ENCODE measurements at regions not wholly inside any gene's neighbourhood (a gene's known extent, or its start where the extent isn't known, plus 50 kb on each side); places are given as distances from the start of the nearest gene placed in this dataset.
A peak's percentile ranks its signal among the peaks of the same experiment; 100 is the strongest.

DNA sequence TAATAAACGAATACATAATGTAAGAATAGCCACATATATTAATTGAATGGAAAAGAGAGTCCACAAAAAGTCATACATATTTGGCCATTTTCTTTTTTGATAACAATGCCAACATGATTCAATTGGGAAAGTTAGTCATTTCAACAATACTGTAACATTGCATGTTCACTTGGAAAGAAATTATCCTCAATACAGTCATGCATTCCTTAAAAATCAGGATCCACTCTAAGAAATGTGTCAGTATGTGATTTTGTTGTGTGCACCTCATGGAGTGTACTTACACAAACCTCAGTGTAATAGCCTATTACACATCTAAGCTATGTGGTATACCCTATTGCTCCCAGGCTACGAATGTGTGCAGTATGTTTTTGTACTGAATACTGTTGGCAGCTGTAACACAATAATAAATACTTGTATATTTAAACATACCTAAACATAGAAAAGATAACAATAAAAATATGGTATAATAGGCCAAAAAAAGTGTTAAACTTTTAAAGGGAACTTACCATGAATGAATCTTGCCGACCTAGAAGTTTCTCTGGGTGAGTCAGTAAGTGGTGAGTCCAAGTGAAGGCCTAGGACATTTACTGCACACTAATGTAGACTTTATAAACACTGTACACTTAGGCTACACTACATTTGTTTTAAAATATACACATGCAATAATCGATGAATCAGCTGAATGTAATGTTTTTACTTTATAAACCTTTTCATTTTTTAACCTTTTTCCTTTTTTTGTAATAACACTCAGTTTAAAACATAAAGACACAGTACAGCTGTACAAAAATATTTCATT, 806.8 kb downstream of the PCDH18 start:
- no peak overlapping the region for H3K27ac ChIP-seq (replicated peaks)
- intact Hi-C loops (cut with micrococcal nuclease) = no loop called here
- no peaks in the 10 kb centered on the region for H3K27me3 ChIP-seq (ENCODE audit: low read depth)
- peaks cover 11% of the 10 kb centered on the region for H3K9me3 ChIP-seq (replicated peaks)
- no peaks in the 10 kb centered on the region for H3K36me3 ChIP-seq
- H3K4me1 ChIP-seq = no peaks in the 10 kb centered on the region
- DNase-seq = no peak
- H3K4me3 ChIP-seq = no peak overlapping the region
- TF ChIP-seq, protein P1, sequence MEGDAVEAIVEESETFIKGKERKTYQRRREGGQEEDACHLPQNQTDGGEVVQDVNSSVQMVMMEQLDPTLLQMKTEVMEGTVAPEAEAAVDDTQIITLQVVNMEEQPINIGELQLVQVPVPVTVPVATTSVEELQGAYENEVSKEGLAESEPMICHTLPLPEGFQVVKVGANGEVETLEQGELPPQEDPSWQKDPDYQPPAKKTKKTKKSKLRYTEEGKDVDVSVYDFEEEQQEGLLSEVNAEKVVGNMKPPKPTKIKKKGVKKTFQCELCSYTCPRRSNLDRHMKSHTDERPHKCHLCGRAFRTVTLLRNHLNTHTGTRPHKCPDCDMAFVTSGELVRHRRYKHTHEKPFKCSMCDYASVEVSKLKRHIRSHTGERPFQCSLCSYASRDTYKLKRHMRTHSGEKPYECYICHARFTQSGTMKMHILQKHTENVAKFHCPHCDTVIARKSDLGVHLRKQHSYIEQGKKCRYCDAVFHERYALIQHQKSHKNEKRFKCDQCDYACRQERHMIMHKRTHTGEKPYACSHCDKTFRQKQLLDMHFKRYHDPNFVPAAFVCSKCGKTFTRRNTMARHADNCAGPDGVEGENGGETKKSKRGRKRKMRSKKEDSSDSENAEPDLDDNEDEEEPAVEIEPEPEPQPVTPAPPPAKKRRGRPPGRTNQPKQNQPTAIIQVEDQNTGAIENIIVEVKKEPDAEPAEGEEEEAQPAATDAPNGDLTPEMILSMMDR (IDR thresholded peaks at IDR 0.05; ENCODE audit: borderline replicate concordance) = no peak

DNA sequence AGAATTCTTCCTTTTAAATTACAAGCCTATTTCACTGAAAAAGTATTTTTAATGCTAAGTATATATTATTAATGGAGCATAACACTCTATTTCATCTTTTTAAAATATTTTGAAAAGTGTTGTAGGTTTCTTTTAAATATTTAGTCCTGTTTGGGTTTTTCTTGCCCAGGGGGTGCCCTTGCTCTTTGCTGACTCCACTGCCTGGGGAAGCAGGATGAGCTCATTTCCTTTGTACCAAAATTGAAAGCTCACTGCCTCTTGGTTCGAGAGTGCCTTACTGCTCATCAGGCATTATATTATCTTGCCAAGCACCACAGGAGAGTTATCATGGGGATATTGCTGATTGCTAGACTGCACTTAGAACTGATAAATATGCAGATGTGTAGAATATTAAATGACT, 819.2 kb downstream of the PCDH18 start:
- no peaks in the 10 kb centered on the region for H3K27me3 ChIP-seq (ENCODE audit: low read depth)
- no peak overlapping the region for H3K4me3 ChIP-seq
- TF ChIP-seq, protein P1 (IDR thresholded peaks at IDR 0.05; ENCODE audit: borderline replicate concordance) = peak; percentile 20
- H3K4me1 ChIP-seq = no peaks in the 10 kb centered on the region
- no peaks in the 10 kb centered on the region for H3K36me3 ChIP-seq
- no peak for DNase-seq
- H3K27ac ChIP-seq (replicated peaks) = no peak overlapping the region
- H3K9me3 ChIP-seq (replicated peaks) = peaks cover 7% of the 10 kb centered on the region
- intact Hi-C loops (cut with micrococcal nuclease) = no loop called here

DNA sequence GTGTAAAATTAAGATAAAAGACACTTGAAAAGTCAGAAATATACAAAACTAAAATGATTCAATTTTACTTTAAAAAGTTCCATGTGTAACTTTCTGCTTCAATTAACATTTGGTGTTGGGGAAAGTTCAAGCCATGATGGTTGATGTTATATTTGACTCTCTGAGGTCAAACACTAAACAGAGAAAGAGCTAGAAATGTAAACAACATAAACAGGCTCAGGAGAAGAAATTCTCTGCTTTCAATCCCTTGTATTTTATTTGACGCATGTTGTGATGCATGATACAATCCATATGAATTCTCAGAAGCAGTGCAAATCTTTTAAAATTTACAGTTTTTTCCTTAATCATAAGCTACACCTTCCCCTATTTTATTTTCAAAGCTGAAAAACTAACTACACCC, 822.4 kb downstream of the PCDH18 start:
- TF ChIP-seq, protein P1 (IDR thresholded peaks at IDR 0.05; ENCODE audit: borderline replicate concordance) = no peak
- Histone ChIP-seq H3K4me3 (no peak overlapping the region), H3K27ac (replicated peaks) (no peak overlapping the region), H3K4me1 (no peaks in the 10 kb centered on the region), H3K27me3 (ENCODE audit: low read depth) (no peaks in the 10 kb centered on the region), H3K36me3 (no peaks in the 10 kb centered on the region), H3K9me3 (replicated peaks) (peaks cover 7% of the 10 kb centered on the region)
- intact Hi-C loops (cut with micrococcal nuclease) = no loop called here
- DNase-seq = no peak

DNA sequence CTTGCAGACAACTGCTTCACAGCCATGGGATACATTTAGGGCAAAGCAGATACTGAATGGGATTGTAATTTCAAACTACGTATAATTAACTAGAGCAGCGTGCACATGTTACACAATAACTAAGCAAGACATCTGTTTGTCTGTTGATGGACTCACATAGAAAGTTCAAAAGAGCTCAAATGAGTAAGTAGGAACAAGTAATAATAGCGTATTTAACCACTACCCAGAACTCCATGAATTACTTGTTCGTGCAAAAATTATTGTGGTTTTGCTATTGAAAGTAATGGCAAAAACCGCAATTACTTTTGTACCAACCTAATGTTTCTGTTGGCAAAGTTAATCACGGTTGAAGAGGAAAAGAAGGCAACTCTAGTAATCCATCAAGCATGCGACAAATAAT, 825.4 kb downstream of the PCDH18 start:
- Histone ChIP-seq H3K4me3 (no peak overlapping the region), H3K27ac (replicated peaks) (no peak overlapping the region), H3K36me3 (no peaks in the 10 kb centered on the region), H3K9me3 (replicated peaks) (peaks cover 7% of the 10 kb centered on the region), H3K27me3 (ENCODE audit: low read depth) (no peaks in the 10 kb centered on the region), H3K4me1 (no peaks in the 10 kb centered on the region)
- DNase-seq = no peak
- intact Hi-C loops (cut with micrococcal nuclease) = no loop called here
- TF ChIP-seq, protein P1 (IDR thresholded peaks at IDR 0.05; ENCODE audit: borderline replicate concordance) = no peak

DNA sequence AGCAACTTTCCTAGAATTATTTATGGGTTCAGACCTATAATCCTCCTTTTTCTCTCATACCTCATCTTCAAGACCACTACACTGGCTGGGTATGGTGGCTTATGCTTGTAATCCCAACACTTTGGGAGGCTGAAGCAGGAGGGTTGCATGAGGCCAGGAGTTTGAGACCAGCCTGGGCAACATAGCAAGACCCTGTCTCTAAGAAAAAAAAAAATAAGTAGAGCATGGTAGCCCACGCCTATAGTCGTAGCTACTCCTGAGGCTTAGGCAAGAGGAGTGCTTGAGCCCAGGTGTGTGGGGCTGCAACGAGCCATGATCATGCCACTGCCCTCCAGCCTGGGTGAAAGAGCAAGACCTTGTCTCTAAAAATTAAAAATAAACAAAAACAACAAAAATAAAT, 832.4 kb downstream of the PCDH18 start:
- Histone ChIP-seq H3K4me3 (no peak overlapping the region), H3K4me1 (no peaks in the 10 kb centered on the region), H3K9me3 (replicated peaks) (no peaks in the 10 kb centered on the region), H3K27ac (replicated peaks) (no peak overlapping the region), H3K27me3 (ENCODE audit: low read depth) (no peaks in the 10 kb centered on the region), H3K36me3 (no peaks in the 10 kb centered on the region)
- intact Hi-C loops (cut with micrococcal nuclease) = no loop called here
- TF ChIP-seq, protein P1 (IDR thresholded peaks at IDR 0.05; ENCODE audit: borderline replicate concordance) = no peak
- DNase-seq = no peak
